H1 (cell line): ENCODE measurements at regions not wholly inside any gene's neighbourhood (a gene's known extent, or its start where the extent isn't known, plus 50 kb on each side); places are given as distances from the start of the nearest gene placed in this dataset.

Experiments used
- ATF3 ChIP-seq: IDR thresholded peaks from 2 replicates; pipeline ENCODE4 v1.6.1; 2011; ENCODE audit warnings: low read depth, mild to moderate bottlenecking, low read length; ENCODE audit not compliant: insufficient read depth
- CHD7 ChIP-seq: fragments of 300-600 bp; sonication (generic); IDR thresholded peaks from 2 replicates; pipeline ENCODE4 v1.7.1; 2012; ENCODE audit warnings: low read length, moderate library complexity, mild to moderate bottlenecking, inconsistent platforms; ENCODE audit not compliant: insufficient replicate concordance
- MAFK ChIP-seq: IDR thresholded peaks from 2 replicates; pipeline ENCODE4 v1.6.1; 2012; ENCODE audit warnings: low read depth, mild to moderate bottlenecking, improper control_type of control experiment, low read length
- RNF2 ChIP-seq: fragments of 200-900, 300-1000 bp; sonication (generic); IDR thresholded peaks from 2 replicates; pipeline ENCODE4 v1.7.1; 2016; ENCODE audit warnings: borderline replicate concordance, low read depth, mild to moderate bottlenecking, antibody characterized with exemption, low read length; ENCODE audit not compliant: poor library complexity, severe bottlenecking; ENCODE audit errors: missing control alignments
- RXRA ChIP-seq: IDR thresholded peaks from 2 replicates; pipeline ENCODE4 v1.6.1; 2011; ENCODE audit warnings: low read depth, mild to moderate bottlenecking, low read length, moderate library complexity; ENCODE audit not compliant: insufficient read depth
- SUZ12 ChIP-seq: fragments of 200-600 bp; sonication (generic); IDR thresholded peaks from 2 replicates; pipeline ENCODE4 v1.6.1; 2012; ENCODE audit warnings: mild to moderate bottlenecking, inconsistent platforms, low read length, moderate library complexity, mixed read lengths
- TAF1 ChIP-seq: IDR thresholded peaks from 2 replicates; pipeline ENCODE4 v1.6.1; 2011; ENCODE audit warnings: mild to moderate bottlenecking, low read depth, low read length

- no peak for TF ChIP-seq CHD7
- TF ChIP-seq MAFK, result no peak
- TF ChIP-seq RXRA, result no peak
- no peak for TF ChIP-seq RNF2
- no peak for TF ChIP-seq TAF1
- TF ChIP-seq ATF3, result no peak
- TF ChIP-seq SUZ12, result no peak
Measured at GRCh38 chr2:146252119-146252518, 1592.7 kb upstream of the ACVR2A start (continued).
